ENCODE measurements at regions not wholly inside any gene's neighbourhood (a gene's known extent, or its start where the extent isn't known, plus 50 kb on each side); places are given as distances from the start of the nearest gene placed in this dataset.

DNA sequence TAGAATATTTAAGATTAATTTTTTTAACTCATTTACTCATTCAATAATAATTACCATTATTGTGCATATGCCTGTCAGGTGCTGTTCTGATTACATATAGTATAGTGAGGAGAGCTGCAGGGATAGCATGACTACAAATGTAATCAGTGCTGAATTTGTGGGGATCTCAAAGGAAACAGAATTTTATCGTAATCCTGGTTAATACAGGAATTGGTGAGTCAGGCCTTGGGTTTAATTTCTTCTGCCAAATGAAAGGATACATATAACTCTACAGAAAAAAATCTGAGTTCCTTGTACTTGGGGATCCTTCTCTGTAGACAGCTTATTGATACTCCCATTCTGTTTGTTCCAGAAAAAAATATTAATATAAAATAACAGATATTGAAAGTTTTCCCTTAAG lies 297.2 kb downstream of the GJA1 start:
- TF ChIP-seq EZH2phosphoT487 (IDR thresholded peaks at IDR 0.05; ENCODE audit: insufficient read depth, low read depth) (no peak), EZH2 (IDR thresholded peaks at IDR 0.05; ENCODE audit: insufficient read depth, poor library complexity, severe bottlenecking) (no peak)
